ENCODE measurements at regions not wholly inside any gene's neighbourhood (a gene's known extent, or its start where the extent isn't known, plus 50 kb on each side); places are given as distances from the start of the nearest gene placed in this dataset.

DNA sequence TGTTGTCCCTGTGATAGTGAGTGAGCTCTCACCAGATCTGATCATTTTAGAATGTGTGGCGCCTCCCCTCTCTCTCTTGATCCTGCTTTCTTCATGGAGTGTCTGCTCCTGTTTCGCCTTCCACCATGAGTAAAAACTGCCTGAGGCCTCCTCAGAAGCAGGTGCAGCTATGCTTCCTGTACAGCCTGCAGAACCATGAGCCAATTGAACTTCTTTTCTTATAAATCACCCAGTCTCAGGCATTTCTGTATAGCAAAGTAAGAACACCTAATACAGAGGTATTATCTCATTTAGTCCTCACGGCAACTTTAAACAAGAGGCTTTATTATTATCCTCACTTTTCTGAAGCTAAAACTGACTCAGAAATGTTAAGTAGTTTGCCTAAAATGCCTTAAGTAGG lies 81.3 kb upstream of the BTG1 start:
- no peaks in the 10 kb centered on the region for H3K27me3 ChIP-seq (replicated peaks; ENCODE audit: control insufficient read depth, insufficient read depth, low read length)
- H3K4me3 ChIP-seq (replicated peaks; ENCODE audit: low read depth, low read length) = no peak overlapping the region
- TF ChIP-seq, protein P1, sequence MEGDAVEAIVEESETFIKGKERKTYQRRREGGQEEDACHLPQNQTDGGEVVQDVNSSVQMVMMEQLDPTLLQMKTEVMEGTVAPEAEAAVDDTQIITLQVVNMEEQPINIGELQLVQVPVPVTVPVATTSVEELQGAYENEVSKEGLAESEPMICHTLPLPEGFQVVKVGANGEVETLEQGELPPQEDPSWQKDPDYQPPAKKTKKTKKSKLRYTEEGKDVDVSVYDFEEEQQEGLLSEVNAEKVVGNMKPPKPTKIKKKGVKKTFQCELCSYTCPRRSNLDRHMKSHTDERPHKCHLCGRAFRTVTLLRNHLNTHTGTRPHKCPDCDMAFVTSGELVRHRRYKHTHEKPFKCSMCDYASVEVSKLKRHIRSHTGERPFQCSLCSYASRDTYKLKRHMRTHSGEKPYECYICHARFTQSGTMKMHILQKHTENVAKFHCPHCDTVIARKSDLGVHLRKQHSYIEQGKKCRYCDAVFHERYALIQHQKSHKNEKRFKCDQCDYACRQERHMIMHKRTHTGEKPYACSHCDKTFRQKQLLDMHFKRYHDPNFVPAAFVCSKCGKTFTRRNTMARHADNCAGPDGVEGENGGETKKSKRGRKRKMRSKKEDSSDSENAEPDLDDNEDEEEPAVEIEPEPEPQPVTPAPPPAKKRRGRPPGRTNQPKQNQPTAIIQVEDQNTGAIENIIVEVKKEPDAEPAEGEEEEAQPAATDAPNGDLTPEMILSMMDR (IDR thresholded peaks at IDR 0.05; ENCODE audit: insufficient read depth, low read length, poor library complexity, severe bottlenecking) = no peak
- no peak for DNase-seq (ENCODE audit: extremely low read depth, insufficient read length)
- no peaks in the 10 kb centered on the region for H3K36me3 ChIP-seq (ENCODE audit: control insufficient read depth, insufficient read depth, low read length)

DNA sequence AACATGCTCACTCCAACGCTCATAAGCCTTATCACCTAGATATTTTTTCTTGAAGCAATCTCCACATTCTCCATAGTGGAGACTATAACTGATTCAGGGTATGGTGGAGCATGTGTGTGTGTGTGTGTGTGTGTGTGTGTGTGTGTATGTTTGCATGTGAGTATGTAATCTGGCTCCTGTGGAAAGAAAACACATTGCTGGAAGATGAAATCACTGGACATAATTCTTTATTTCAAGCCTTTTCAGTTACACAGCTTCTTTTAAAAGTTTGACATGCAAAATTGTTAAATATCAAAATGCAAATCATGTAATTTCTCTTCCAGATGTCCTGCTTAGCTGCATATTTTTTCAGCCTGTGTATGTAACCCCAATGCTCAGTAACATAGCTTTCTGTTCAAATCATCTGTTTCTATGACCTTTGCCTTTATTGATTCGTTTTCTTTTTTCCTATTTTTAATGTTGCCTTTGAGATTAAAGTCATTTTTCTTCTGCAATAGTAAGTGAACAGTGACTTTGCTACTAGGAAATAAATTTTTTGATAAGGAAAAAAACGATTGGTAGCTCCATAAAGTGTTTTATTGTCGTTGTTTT lies 80.5 kb upstream of the BTG1 start:
- Histone ChIP-seq H3K4me3 (replicated peaks; ENCODE audit: low read depth, low read length) (no peak overlapping the region), H3K27me3 (replicated peaks; ENCODE audit: control insufficient read depth, insufficient read depth, low read length) (no peaks in the 10 kb centered on the region), H3K36me3 (ENCODE audit: control insufficient read depth, insufficient read depth, low read length) (no peaks in the 10 kb centered on the region)
- DNase-seq (ENCODE audit: extremely low read depth, insufficient read length) = no peak
- TF ChIP-seq, protein P1 (IDR thresholded peaks at IDR 0.05; ENCODE audit: insufficient read depth, low read length, poor library complexity, severe bottlenecking) = no peak

DNA sequence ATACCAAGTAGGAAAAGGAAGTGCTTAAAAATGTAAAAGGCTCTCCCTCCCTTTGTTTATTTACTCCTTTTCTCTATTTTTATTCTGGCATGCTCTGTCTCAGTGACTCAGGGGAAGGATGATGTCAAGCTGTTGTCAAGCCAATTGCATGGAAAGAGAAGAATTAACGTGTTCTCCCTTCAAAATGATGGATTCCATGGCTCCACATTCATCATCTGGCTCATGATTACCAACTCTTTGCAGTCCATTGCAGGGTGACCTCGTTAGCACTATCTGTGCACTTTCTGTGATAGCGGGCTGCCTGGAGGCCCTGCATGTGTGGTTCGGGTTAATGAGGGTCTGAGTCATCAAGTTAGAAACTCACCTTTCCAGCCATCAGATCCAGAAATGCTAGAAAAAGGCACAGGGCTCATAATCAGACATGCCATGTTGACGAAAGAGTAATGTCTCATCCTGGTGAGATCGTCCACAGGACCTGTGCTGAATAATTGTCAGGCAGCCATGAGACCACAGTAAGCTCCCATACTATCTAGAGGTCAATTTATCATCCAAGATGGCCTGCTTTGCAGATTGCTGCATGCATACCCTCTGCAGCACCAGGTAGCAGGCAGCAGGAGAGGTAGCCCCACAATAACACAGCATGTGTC lies 79.2 kb upstream of the BTG1 start:
- H3K4me3 ChIP-seq (replicated peaks; ENCODE audit: low read depth, low read length) = no peak overlapping the region
- H3K36me3 ChIP-seq (ENCODE audit: control insufficient read depth, insufficient read depth, low read length) = no peaks in the 10 kb centered on the region
- H3K27me3 ChIP-seq (replicated peaks; ENCODE audit: control insufficient read depth, insufficient read depth, low read length) = no peaks in the 10 kb centered on the region
- TF ChIP-seq, protein P1 (IDR thresholded peaks at IDR 0.05; ENCODE audit: insufficient read depth, low read length, poor library complexity, severe bottlenecking) = no peak
- no peak for DNase-seq (ENCODE audit: extremely low read depth, insufficient read length)

DNA sequence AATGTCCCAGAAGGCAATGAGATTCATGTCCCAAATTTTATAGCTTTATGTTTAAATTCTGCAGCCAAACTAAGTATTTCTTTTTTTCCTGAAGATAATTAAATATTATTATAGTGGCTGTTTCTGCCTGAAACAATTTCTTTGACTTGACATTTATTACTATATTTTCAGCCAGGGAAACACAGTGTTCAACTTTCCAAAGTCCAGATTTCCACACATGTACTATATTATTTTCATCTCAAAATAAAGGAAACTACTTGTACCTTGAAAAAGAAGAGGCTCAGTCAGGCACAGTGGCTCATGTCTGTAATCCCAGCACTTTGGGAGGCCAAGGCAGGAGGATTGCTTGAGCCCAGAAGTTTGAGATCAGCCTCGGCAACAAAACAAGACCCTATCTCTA lies 77.8 kb upstream of the BTG1 start:
- TF ChIP-seq, protein P1 (IDR thresholded peaks at IDR 0.05; ENCODE audit: insufficient read depth, low read length, poor library complexity, severe bottlenecking) = no peak
- no peaks in the 10 kb centered on the region for H3K36me3 ChIP-seq (ENCODE audit: control insufficient read depth, insufficient read depth, low read length)
- H3K27me3 ChIP-seq (replicated peaks; ENCODE audit: control insufficient read depth, insufficient read depth, low read length) = no peaks in the 10 kb centered on the region
- no peak for DNase-seq (ENCODE audit: extremely low read depth, insufficient read length)
- no peak overlapping the region for H3K4me3 ChIP-seq (replicated peaks; ENCODE audit: low read depth, low read length)

DNA sequence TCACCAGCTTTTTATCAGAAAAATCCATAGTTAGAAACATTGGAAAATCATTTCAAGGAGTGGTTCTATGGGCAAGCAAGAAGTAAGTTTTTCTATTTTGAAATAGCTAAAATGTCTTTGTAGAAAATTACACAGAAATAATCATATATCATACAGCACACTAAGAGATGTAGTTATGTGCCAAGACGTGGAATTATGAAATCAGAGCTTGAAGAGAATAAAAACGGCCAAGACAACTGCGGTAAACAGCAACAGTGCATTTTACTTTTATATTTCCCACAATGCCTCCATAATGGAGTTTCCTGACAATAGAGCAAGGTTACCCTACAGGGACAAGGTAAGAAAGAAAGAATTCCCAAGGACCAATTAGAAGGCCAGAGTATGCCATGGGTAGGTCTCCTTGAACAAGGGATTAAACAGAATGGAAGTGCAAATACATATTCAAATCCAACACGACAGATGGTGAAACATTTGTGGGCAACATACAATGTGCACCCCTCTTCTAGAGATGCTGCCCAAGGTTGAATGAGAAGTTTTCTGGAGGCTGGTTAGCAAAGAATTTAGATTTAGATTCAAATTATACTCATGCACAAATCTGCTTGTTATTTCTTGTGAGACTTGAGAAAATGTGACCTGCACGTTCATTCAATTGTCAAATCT lies 76.1 kb upstream of the BTG1 start:
- H3K27me3 ChIP-seq (replicated peaks; ENCODE audit: control insufficient read depth, insufficient read depth, low read length) = no peaks in the 10 kb centered on the region
- no peak overlapping the region for H3K4me3 ChIP-seq (replicated peaks; ENCODE audit: low read depth, low read length)
- DNase-seq (ENCODE audit: extremely low read depth, insufficient read length) = no peak
- no peaks in the 10 kb centered on the region for H3K36me3 ChIP-seq (ENCODE audit: control insufficient read depth, insufficient read depth, low read length)
- TF ChIP-seq, protein P1 (IDR thresholded peaks at IDR 0.05; ENCODE audit: insufficient read depth, low read length, poor library complexity, severe bottlenecking) = no peak

Data from GM06990 (cell line).